ENCODE measurements at regions not wholly inside any gene's neighbourhood (a gene's known extent, or its start where the extent isn't known, plus 50 kb on each side); places are given as distances from the start of the nearest gene placed in this dataset.
A peak's percentile ranks its signal among the peaks of the same experiment; 100 is the strongest.

- Histone ChIP-seq H3K36me3 (ENCODE audit: control insufficient read depth in 2 of 3, insufficient read depth in 3 of 3, low read length in 3 of 3) (no peaks in the 10 kb centered on the region), H3K4me1 (ENCODE audit: control insufficient read depth in 2 of 3, insufficient read depth in 2 of 3, low read depth in 1 of 3, low read length in 3 of 3) (no peaks in the 10 kb centered on the region), H3K4me3 (ENCODE audit: low read length in 3 of 3) (no peak overlapping the region), H3K9me3 (ENCODE audit: control insufficient read depth in 2 of 3, insufficient read depth in 1 of 3, low read length in 3 of 3) (no peaks in the 10 kb centered on the region), H3K9ac (ENCODE audit: low read length in 3 of 3) (no peak overlapping the region), H3K27me3 (ENCODE audit: control insufficient read depth, insufficient read depth, low read length) (no peaks in the 10 kb centered on the region), H3K27ac (ENCODE audit: low read depth in 2 of 2, low read length in 2 of 2) (no peak overlapping the region)
- peak in 3 of 5 donors; percentile 23 to 57 (median 41) for DNase-seq
- FAIRE-seq: no peak
- intact Hi-C loops (cut with DNase I): no loop called here
- TF ChIP-seq, protein P1, sequence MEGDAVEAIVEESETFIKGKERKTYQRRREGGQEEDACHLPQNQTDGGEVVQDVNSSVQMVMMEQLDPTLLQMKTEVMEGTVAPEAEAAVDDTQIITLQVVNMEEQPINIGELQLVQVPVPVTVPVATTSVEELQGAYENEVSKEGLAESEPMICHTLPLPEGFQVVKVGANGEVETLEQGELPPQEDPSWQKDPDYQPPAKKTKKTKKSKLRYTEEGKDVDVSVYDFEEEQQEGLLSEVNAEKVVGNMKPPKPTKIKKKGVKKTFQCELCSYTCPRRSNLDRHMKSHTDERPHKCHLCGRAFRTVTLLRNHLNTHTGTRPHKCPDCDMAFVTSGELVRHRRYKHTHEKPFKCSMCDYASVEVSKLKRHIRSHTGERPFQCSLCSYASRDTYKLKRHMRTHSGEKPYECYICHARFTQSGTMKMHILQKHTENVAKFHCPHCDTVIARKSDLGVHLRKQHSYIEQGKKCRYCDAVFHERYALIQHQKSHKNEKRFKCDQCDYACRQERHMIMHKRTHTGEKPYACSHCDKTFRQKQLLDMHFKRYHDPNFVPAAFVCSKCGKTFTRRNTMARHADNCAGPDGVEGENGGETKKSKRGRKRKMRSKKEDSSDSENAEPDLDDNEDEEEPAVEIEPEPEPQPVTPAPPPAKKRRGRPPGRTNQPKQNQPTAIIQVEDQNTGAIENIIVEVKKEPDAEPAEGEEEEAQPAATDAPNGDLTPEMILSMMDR (IDR thresholded peaks at IDR 0.05; ENCODE audit: borderline replicate concordance, extremely low read depth, insufficient read depth): no peak
Observed at GRCh38 chr6:16064671-16065072, 64.2 kb upstream of the MYLIP start.

DNA sequence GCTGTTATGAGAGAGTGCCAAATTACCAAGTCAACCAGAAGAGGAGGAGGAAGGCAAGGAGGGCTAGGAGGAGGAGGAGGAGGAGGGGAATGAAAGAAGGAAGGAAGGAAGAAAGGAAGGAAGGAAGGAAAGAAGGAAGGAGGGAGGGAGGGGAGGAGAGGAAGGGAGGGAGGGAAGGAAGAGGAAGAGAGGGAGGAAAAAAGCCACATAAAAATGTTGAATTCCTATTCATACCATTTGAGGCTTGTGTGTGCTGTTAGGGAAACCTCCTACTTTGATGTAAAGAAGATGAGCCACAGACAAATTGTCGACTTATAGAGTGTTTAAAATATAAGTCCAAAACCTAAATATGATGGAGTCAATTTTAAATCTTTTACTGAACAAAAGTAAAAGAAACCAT is 65.3 kb upstream of the MYLIP start:
- no peak overlapping the region for H3K9ac ChIP-seq (ENCODE audit: low read length in 3 of 3)
- H3K4me1 ChIP-seq (ENCODE audit: control insufficient read depth in 2 of 3, insufficient read depth in 2 of 3, low read depth in 1 of 3, low read length in 3 of 3): no peaks in the 10 kb centered on the region
- TF ChIP-seq, protein P1 (IDR thresholded peaks at IDR 0.05; ENCODE audit: borderline replicate concordance, extremely low read depth, insufficient read depth): no peak
- intact Hi-C loops (cut with DNase I): no loop called here
- H3K36me3 ChIP-seq (ENCODE audit: control insufficient read depth in 2 of 3, insufficient read depth in 3 of 3, low read length in 3 of 3): no peaks in the 10 kb centered on the region
- DNase-seq (no peak), FAIRE-seq (no peak)
- no peaks in the 10 kb centered on the region for H3K9me3 ChIP-seq (ENCODE audit: control insufficient read depth in 2 of 3, insufficient read depth in 1 of 3, low read length in 3 of 3)
- H3K27me3 ChIP-seq (ENCODE audit: control insufficient read depth, insufficient read depth, low read length): no peaks in the 10 kb centered on the region
- H3K27ac ChIP-seq (ENCODE audit: low read depth in 2 of 2, low read length in 2 of 2): no peak overlapping the region
- no peak overlapping the region for H3K4me3 ChIP-seq (ENCODE audit: low read length in 3 of 3)

GRCh38 chr6:16061818-16062217 is 67.1 kb upstream of the MYLIP start:
- Histone ChIP-seq H3K9me3 (ENCODE audit: control insufficient read depth in 2 of 3, insufficient read depth in 1 of 3, low read length in 3 of 3) (no peaks in the 10 kb centered on the region), H3K27ac (ENCODE audit: low read depth in 2 of 2, low read length in 2 of 2) (no peak overlapping the region), H3K4me1 (ENCODE audit: control insufficient read depth in 2 of 3, insufficient read depth in 2 of 3, low read depth in 1 of 3, low read length in 3 of 3) (no peaks in the 10 kb centered on the region), H3K4me3 (ENCODE audit: low read length in 3 of 3) (no peak overlapping the region), H3K27me3 (ENCODE audit: control insufficient read depth, insufficient read depth, low read length) (no peaks in the 10 kb centered on the region), H3K9ac (ENCODE audit: low read length in 3 of 3) (no peak overlapping the region), H3K36me3 (ENCODE audit: control insufficient read depth in 2 of 3, insufficient read depth in 3 of 3, low read length in 3 of 3) (no peaks in the 10 kb centered on the region)
- DNase-seq (no peak), FAIRE-seq (no peak)
- intact Hi-C loops (cut with DNase I): no loop called here
- TF ChIP-seq, protein P1 (IDR thresholded peaks at IDR 0.05; ENCODE audit: borderline replicate concordance, extremely low read depth, insufficient read depth): no peak

- intact Hi-C loops (cut with DNase I): no loop called here
- no peaks in the 10 kb centered on the region for H3K9me3 ChIP-seq (ENCODE audit: control insufficient read depth in 2 of 3, insufficient read depth in 1 of 3, low read length in 3 of 3)
- no peak overlapping the region for H3K9ac ChIP-seq (ENCODE audit: low read length in 3 of 3)
- H3K4me3 ChIP-seq (ENCODE audit: low read length in 3 of 3): no peak overlapping the region
- no peak for FAIRE-seq
- no peaks in the 10 kb centered on the region for H3K27me3 ChIP-seq (ENCODE audit: control insufficient read depth, insufficient read depth, low read length)
- H3K36me3 ChIP-seq (ENCODE audit: control insufficient read depth in 2 of 3, insufficient read depth in 3 of 3, low read length in 3 of 3): no peaks in the 10 kb centered on the region
- no peak overlapping the region for H3K27ac ChIP-seq (ENCODE audit: low read depth in 2 of 2, low read length in 2 of 2)
- H3K4me1 ChIP-seq (ENCODE audit: control insufficient read depth in 2 of 3, insufficient read depth in 2 of 3, low read depth in 1 of 3, low read length in 3 of 3): no peaks in the 10 kb centered on the region
- no peak for DNase-seq
- TF ChIP-seq, protein P1 (IDR thresholded peaks at IDR 0.05; ENCODE audit: borderline replicate concordance, extremely low read depth, insufficient read depth): no peak
Observed at GRCh38 chr6:16060039-16060438, 68.8 kb upstream of the MYLIP start.

Data from kidney (tissue), 13 donors.